NT2/D1 (cell line): ENCODE measurements at regions not wholly inside any gene's neighbourhood (a gene's known extent, or its start where the extent isn't known, plus 50 kb on each side); places are given as distances from the start of the nearest gene placed in this dataset.

Source experiments
- DNase-seq: peaks from one replicate; pipeline ENCODE4 v3.0.0-alpha.2; 2011; ENCODE audit warnings: low read depth, low spot score
- H3K27me3 ChIP-seq: 2 replicates; pipeline ENCODE4 v1.6.0; 2011; ENCODE audit warnings: mild to moderate bottlenecking; ENCODE audit not compliant: insufficient read length, insufficient read depth
- H3K36me3 ChIP-seq: 2 replicates; pipeline ENCODE4 v1.6.1; 2011; ENCODE audit warnings: mild to moderate bottlenecking, low read length, mixed read lengths; ENCODE audit not compliant: insufficient read depth, insufficient read length
- H3K4me1 ChIP-seq: 2 replicates; pipeline ENCODE4 v1.5.1; 2011; ENCODE audit not compliant: insufficient read depth, insufficient read length
- H3K4me3 ChIP-seq: 2 replicates; pipeline ENCODE4 v1.5.1; 2011; ENCODE audit warnings: low read depth; ENCODE audit not compliant: insufficient read length
- H3K9ac ChIP-seq: 2 replicates; pipeline ENCODE4 v1.6.0; 2011; ENCODE audit warnings: low read depth; ENCODE audit not compliant: insufficient read length
- H3K9me3 ChIP-seq: 2 replicates; pipeline ENCODE4 v1.5.1; 2011; ENCODE audit warnings: mild to moderate bottlenecking, low read length; ENCODE audit not compliant: insufficient read depth
- SUZ12 ChIP-seq: IDR thresholded peaks from 2 replicates; pipeline ENCODE4 v1.6.1; 2011; ENCODE audit not compliant: insufficient read length, insufficient read depth; ENCODE audit errors: extremely low read depth
- YY1 ChIP-seq: IDR thresholded peaks from 2 replicates; pipeline ENCODE4 v1.6.1; 2011; ENCODE audit not compliant: insufficient read length, insufficient read depth
- ZNF274 ChIP-seq: IDR thresholded peaks from 2 replicates; pipeline ENCODE4 v1.6.1; 2011; ENCODE audit warnings: mild to moderate bottlenecking, low read depth, low read length

GRCh38 chr6:14282854-14283505 is 165.4 kb downstream of the CD83 start:
- Histone ChIP-seq H3K9ac (no peak overlapping the region), H3K36me3 (no peaks in the 10 kb centered on the region), H3K4me1 (no peaks in the 10 kb centered on the region), H3K27me3 (no peaks in the 10 kb centered on the region), H3K4me3 (no peak overlapping the region), H3K9me3 (peaks cover 5% of the 10 kb centered on the region; the same call in 1 of the 2 replicates)
- no peak for DNase-seq
- TF ChIP-seq SUZ12, result no peak
- TF ChIP-seq ZNF274, result no peak
- TF ChIP-seq YY1, result no peak

GRCh38 chr6:14283600-14284235 is 166.1 kb downstream of the CD83 start:
- no peaks in the 10 kb centered on the region for H3K4me1 ChIP-seq
- no peaks in the 10 kb centered on the region for H3K27me3 ChIP-seq
- DNase-seq, result no peak
- H3K9ac ChIP-seq, result no peak overlapping the region
- peaks cover 5% of the 10 kb centered on the region; the same call in 1 of the 2 replicates for H3K9me3 ChIP-seq
- H3K36me3 ChIP-seq, result no peaks in the 10 kb centered on the region
- TF ChIP-seq SUZ12 (no peak), YY1 (no peak), ZNF274 (no peak)
- no peak overlapping the region for H3K4me3 ChIP-seq

GRCh38 chr6:14284969-14285590 is 167.5 kb downstream of the CD83 start:
- no peak for TF ChIP-seq SUZ12
- no peak for TF ChIP-seq YY1
- TF ChIP-seq ZNF274, result no peak
- no peaks in the 10 kb centered on the region for H3K4me1 ChIP-seq
- no peak for DNase-seq
- H3K9me3 ChIP-seq, result peaks cover 2% of the 10 kb centered on the region; the same call in 1 of the 2 replicates
- H3K4me3 ChIP-seq, result no peak overlapping the region
- no peaks in the 10 kb centered on the region for H3K27me3 ChIP-seq
- no peak overlapping the region for H3K9ac ChIP-seq
- H3K36me3 ChIP-seq, result no peaks in the 10 kb centered on the region

GRCh38 chr6:14286144-14286543 is 168.6 kb downstream of the CD83 start:
- no peak overlapping the region for H3K9ac ChIP-seq

GRCh38 chr6:14286634-14287428 is 169.3 kb downstream of the CD83 start:
- Histone ChIP-seq H3K4me1 (no peaks in the 10 kb centered on the region), H3K27me3 (no peaks in the 10 kb centered on the region), H3K9ac (no peak overlapping the region), H3K4me3 (no peak overlapping the region), H3K36me3 (no peaks in the 10 kb centered on the region), H3K9me3 (no peaks in the 10 kb centered on the region)
- no peak for DNase-seq
- no peak for TF ChIP-seq ZNF274
- no peak for TF ChIP-seq YY1
- no peak for TF ChIP-seq SUZ12

More at GRCh38 chr6:14286144-14286543, 168.6 kb downstream of the CD83 start:
- H3K4me3 ChIP-seq, result no peak overlapping the region
- TF ChIP-seq YY1, result no peak
- TF ChIP-seq ZNF274, result no peak
- no peaks in the 10 kb centered on the region for H3K36me3 ChIP-seq
- DNase-seq, result no peak
- H3K27me3 ChIP-seq, result no peaks in the 10 kb centered on the region
- H3K4me1 ChIP-seq, result no peaks in the 10 kb centered on the region
- H3K9me3 ChIP-seq, result no peaks in the 10 kb centered on the region

GRCh38 chr6:14287707-14288106 is 170.1 kb downstream of the CD83 start:
- no peaks in the 10 kb centered on the region for H3K4me1 ChIP-seq
- H3K9ac ChIP-seq, result no peak overlapping the region
- no peaks in the 10 kb centered on the region for H3K9me3 ChIP-seq
- no peak for DNase-seq
- H3K27me3 ChIP-seq, result no peaks in the 10 kb centered on the region
- H3K4me3 ChIP-seq, result no peak overlapping the region
- TF ChIP-seq YY1 (no peak), SUZ12 (no peak), ZNF274 (no peak)
- H3K36me3 ChIP-seq, result no peaks in the 10 kb centered on the region
